ENCODE measurements at regions not wholly inside any gene's neighbourhood (a gene's known extent, or its start where the extent isn't known, plus 50 kb on each side); places are given as distances from the start of the nearest gene placed in this dataset.

GRCh38 chr2:3079466-3079865 is 298.2 kb downstream of the EIPR1 start:
- H3K27ac ChIP-seq (ENCODE audit: low read length): no peak overlapping the region
- no peak for DNase-seq
- no peak overlapping the region for H3K4me3 ChIP-seq (ENCODE audit: low read length)
- H3K27me3 ChIP-seq (ENCODE audit: control insufficient read depth, insufficient read depth, low read length): no peaks in the 10 kb centered on the region
- H3K36me3 ChIP-seq (ENCODE audit: control insufficient read depth, insufficient read depth, low read length): no peaks in the 10 kb centered on the region
- 94% methylated on average over 1 of the region's 2 CpGs for WGBS (ENCODE audit: insufficient coverage)
- H3K4me1 ChIP-seq (ENCODE audit: control insufficient read depth, insufficient read depth, low read length): peaks cover 8% of the 10 kb centered on the region
- no peaks in the 10 kb centered on the region for H3K9me3 ChIP-seq (replicated peaks; ENCODE audit: control insufficient read depth, low read depth, low read length)

- no peak overlapping the region for H3K4me3 ChIP-seq (ENCODE audit: low read length)
- H3K9me3 ChIP-seq (replicated peaks; ENCODE audit: control insufficient read depth, low read depth, low read length): no peaks in the 10 kb centered on the region
- DNase-seq: peak; percentile 18
- no peaks in the 10 kb centered on the region for H3K27me3 ChIP-seq (ENCODE audit: control insufficient read depth, insufficient read depth, low read length)
- no peaks in the 10 kb centered on the region for H3K36me3 ChIP-seq (ENCODE audit: control insufficient read depth, insufficient read depth, low read length)
- WGBS (ENCODE audit: insufficient coverage): 70% methylated on average over 3 of the region's 4 CpGs
- H3K27ac ChIP-seq (ENCODE audit: low read length): no peak overlapping the region
- peaks cover 8% of the 10 kb centered on the region for H3K4me1 ChIP-seq (ENCODE audit: control insufficient read depth, insufficient read depth, low read length)
These were observed 298.9 kb downstream of the EIPR1 start for GRCh38 chr2:3078684-3079083.

- H3K9me3 ChIP-seq (replicated peaks; ENCODE audit: control insufficient read depth, low read depth, low read length): no peaks in the 10 kb centered on the region
- DNase-seq: no peak
- H3K27ac ChIP-seq (ENCODE audit: low read length): peak overlapping the region; percentile 15
- no peaks in the 10 kb centered on the region for H3K27me3 ChIP-seq (ENCODE audit: control insufficient read depth, insufficient read depth, low read length)
- 73% methylated on average over 14 of the region's 21 CpGs for WGBS (ENCODE audit: insufficient coverage)
- H3K4me3 ChIP-seq (ENCODE audit: low read length): no peak overlapping the region
- peaks cover 8% of the 10 kb centered on the region for H3K4me1 ChIP-seq (ENCODE audit: control insufficient read depth, insufficient read depth, low read length)
- H3K36me3 ChIP-seq (ENCODE audit: control insufficient read depth, insufficient read depth, low read length): no peaks in the 10 kb centered on the region
These were observed 300.6 kb downstream of the EIPR1 start for GRCh38 chr2:3076848-3077642.

GRCh38 chr2:3075991-3076340 is 301.7 kb downstream of the EIPR1 start:
- H3K36me3 ChIP-seq (ENCODE audit: control insufficient read depth, insufficient read depth, low read length): no peaks in the 10 kb centered on the region
- H3K4me1 ChIP-seq (ENCODE audit: control insufficient read depth, insufficient read depth, low read length): peaks cover 8% of the 10 kb centered on the region
- no peak overlapping the region for H3K4me3 ChIP-seq (ENCODE audit: low read length)
- WGBS (ENCODE audit: insufficient coverage): 56% methylated on average over 2 of the region's 4 CpGs
- H3K27me3 ChIP-seq (ENCODE audit: control insufficient read depth, insufficient read depth, low read length): no peaks in the 10 kb centered on the region
- H3K9me3 ChIP-seq (replicated peaks; ENCODE audit: control insufficient read depth, low read depth, low read length): no peaks in the 10 kb centered on the region
- no peak overlapping the region for H3K27ac ChIP-seq (ENCODE audit: low read length)
- no peak for DNase-seq

GRCh38 chr2:3075316-3075990 is 302.2 kb downstream of the EIPR1 start:
- no peaks in the 10 kb centered on the region for H3K9me3 ChIP-seq (replicated peaks; ENCODE audit: control insufficient read depth, low read depth, low read length)
- no peak overlapping the region for H3K4me3 ChIP-seq (ENCODE audit: low read length)
- H3K36me3 ChIP-seq (ENCODE audit: control insufficient read depth, insufficient read depth, low read length): no peaks in the 10 kb centered on the region
- WGBS (ENCODE audit: insufficient coverage): 57% methylated on average over 5 of the region's 11 CpGs
- no peak overlapping the region for H3K27ac ChIP-seq (ENCODE audit: low read length)
- no peaks in the 10 kb centered on the region for H3K27me3 ChIP-seq (ENCODE audit: control insufficient read depth, insufficient read depth, low read length)
- no peak for DNase-seq
- peaks cover 8% of the 10 kb centered on the region for H3K4me1 ChIP-seq (ENCODE audit: control insufficient read depth, insufficient read depth, low read length)

GRCh38 chr2:3073704-3074103 is 303.9 kb downstream of the EIPR1 start:
- peaks cover 8% of the 10 kb centered on the region for H3K4me1 ChIP-seq (ENCODE audit: control insufficient read depth, insufficient read depth, low read length)
- H3K27me3 ChIP-seq (ENCODE audit: control insufficient read depth, insufficient read depth, low read length): no peaks in the 10 kb centered on the region
- no peak for DNase-seq
- no peak overlapping the region for H3K27ac ChIP-seq (ENCODE audit: low read length)
- no peak overlapping the region for H3K4me3 ChIP-seq (ENCODE audit: low read length)
- no peaks in the 10 kb centered on the region for H3K9me3 ChIP-seq (replicated peaks; ENCODE audit: control insufficient read depth, low read depth, low read length)
- no peaks in the 10 kb centered on the region for H3K36me3 ChIP-seq (ENCODE audit: control insufficient read depth, insufficient read depth, low read length)
- WGBS (ENCODE audit: insufficient coverage): 75% methylated on average over 13 of the region's 14 CpGs

- H3K27me3 ChIP-seq (ENCODE audit: control insufficient read depth, insufficient read depth, low read length): no peaks in the 10 kb centered on the region
- WGBS (ENCODE audit: insufficient coverage): 34% methylated on average over 13 of the region's 13 CpGs
- DNase-seq: no peak
These were observed 304.5 kb downstream of the EIPR1 start for GRCh38 chr2:3073041-3073595.

GRCh38 chr2:3071685-3072263 is 305.8 kb downstream of the EIPR1 start:
- H3K27ac ChIP-seq (ENCODE audit: low read length): no peak overlapping the region
- H3K4me1 ChIP-seq (ENCODE audit: control insufficient read depth, insufficient read depth, low read length): peaks cover 7% of the 10 kb centered on the region
- H3K27me3 ChIP-seq (ENCODE audit: control insufficient read depth, insufficient read depth, low read length): no peaks in the 10 kb centered on the region
- no peak for DNase-seq
- 76% methylated on average over 3 of the region's 10 CpGs for WGBS (ENCODE audit: insufficient coverage)
- H3K9me3 ChIP-seq (replicated peaks; ENCODE audit: control insufficient read depth, low read depth, low read length): no peaks in the 10 kb centered on the region
- H3K36me3 ChIP-seq (ENCODE audit: control insufficient read depth, insufficient read depth, low read length): no peaks in the 10 kb centered on the region
- no peak overlapping the region for H3K4me3 ChIP-seq (ENCODE audit: low read length)

More at GRCh38 chr2:3073041-3073595, 304.5 kb downstream of the EIPR1 start:
- H3K9me3 ChIP-seq (replicated peaks; ENCODE audit: control insufficient read depth, low read depth, low read length): no peaks in the 10 kb centered on the region
- H3K27ac ChIP-seq (ENCODE audit: low read length): no peak overlapping the region
- no peak overlapping the region for H3K4me3 ChIP-seq (ENCODE audit: low read length)
- no peaks in the 10 kb centered on the region for H3K36me3 ChIP-seq (ENCODE audit: control insufficient read depth, insufficient read depth, low read length)
- H3K4me1 ChIP-seq (ENCODE audit: control insufficient read depth, insufficient read depth, low read length): peaks cover 8% of the 10 kb centered on the region

GRCh38 chr2:3066831-3067230 is 310.8 kb downstream of the EIPR1 start:
- no peaks in the 10 kb centered on the region for H3K27me3 ChIP-seq (ENCODE audit: control insufficient read depth, insufficient read depth, low read length)
- DNase-seq: no peak
- no peaks in the 10 kb centered on the region for H3K36me3 ChIP-seq (ENCODE audit: control insufficient read depth, insufficient read depth, low read length)
- WGBS (ENCODE audit: insufficient coverage): 100% methylated on average over 1 of the region's 7 CpGs
- no peak overlapping the region for H3K27ac ChIP-seq (ENCODE audit: low read length)
- no peak overlapping the region for H3K4me3 ChIP-seq (ENCODE audit: low read length)
- H3K4me1 ChIP-seq (ENCODE audit: control insufficient read depth, insufficient read depth, low read length): no peaks in the 10 kb centered on the region
- no peaks in the 10 kb centered on the region for H3K9me3 ChIP-seq (replicated peaks; ENCODE audit: control insufficient read depth, low read depth, low read length)

GRCh38 chr2:3065928-3066327 is 311.7 kb downstream of the EIPR1 start:
- no peaks in the 10 kb centered on the region for H3K9me3 ChIP-seq (replicated peaks; ENCODE audit: control insufficient read depth, low read depth, low read length)
- no peaks in the 10 kb centered on the region for H3K36me3 ChIP-seq (ENCODE audit: control insufficient read depth, insufficient read depth, low read length)
- no peak overlapping the region for H3K27ac ChIP-seq (ENCODE audit: low read length)
- whole genome bisulfite sequencing (ENCODE audit: insufficient coverage): 55% methylated on average over 5 of the region's 5 CpGs
- H3K4me3 ChIP-seq (ENCODE audit: low read length): no peak overlapping the region
- no peaks in the 10 kb centered on the region for H3K4me1 ChIP-seq (ENCODE audit: control insufficient read depth, insufficient read depth, low read length)
- DNase-seq: no peak
- H3K27me3 ChIP-seq (ENCODE audit: control insufficient read depth, insufficient read depth, low read length): no peaks in the 10 kb centered on the region

Measured in muscle of leg (tissue), 3 donors.